K562 (cell line): ENCODE measurements at regions not wholly inside any gene's neighbourhood (a gene's known extent, or its start where the extent isn't known, plus 50 kb on each side); places are given as distances from the start of the nearest gene placed in this dataset.

Experiments used
- ETS1 ChIP-seq: conservative IDR thresholded peaks from 2 replicates; pipeline ENCODE4 v1.6.1; 2011; ENCODE audit warnings: low read depth, mild to moderate bottlenecking, low read length; ENCODE audit not compliant: control insufficient read depth
- HCFC1 ChIP-seq: IDR thresholded peaks from 2 replicates; pipeline ENCODE4 v1.6.1; 2012; ENCODE audit warnings: low read depth, low read length, improper control_type of control experiment
- NCOA6 ChIP-seq: fragments of 450-650 bp; IDR thresholded peaks from 2 replicates; pipeline ENCODE4 v1.6.1; 2017; ENCODE audit warnings: mild to moderate bottlenecking
- NFXL1 ChIP-seq: fragments of 450-650 bp; formaldehyde crosslinking; IDR thresholded peaks from 2 replicates; pipeline ENCODE4 v1.4.0; 2021; ENCODE audit warnings: mild to moderate bottlenecking
- NR4A1 ChIP-seq, 2 experiments: fragments of 250-450 bp in 1 of 2; fragments of 450-650 bp in 1 of 2; sonication (Bioruptor Pico) in 1 of 2; IDR thresholded peaks; 2 replicates each; pipeline versions ENCODE4 v1.4.0 to v1.6.1; 2016 to 2020; ENCODE audit warnings: mild to moderate bottlenecking in 2 of 2, missing compliant biosample characterization in 1 of 2, missing genetic modification characterization in 1 of 2, moderate library complexity in 1 of 2
- SIX5 ChIP-seq, 2 experiments: IDR thresholded peaks; 2 replicates each; pipeline ENCODE4 v1.6.1; 2011; ENCODE audit warnings: low read length in 2 of 2, borderline replicate concordance in 1 of 2, low read depth in 1 of 2, mild to moderate bottlenecking in 1 of 2, moderate library complexity in 1 of 2; ENCODE audit not compliant: insufficient read depth in 1 of 2
- SPI1 ChIP-seq: IDR thresholded peaks from 2 replicates; pipeline ENCODE4 v1.6.1; 2011; ENCODE audit warnings: low read depth, low read length, control low read depth, borderline replicate concordance
- TAF1 ChIP-seq: IDR thresholded peaks from 2 replicates; pipeline ENCODE4 v1.6.1; 2011; ENCODE audit warnings: mild to moderate bottlenecking, low read length, moderate library complexity; ENCODE audit not compliant: insufficient read depth, control insufficient read depth, severe bottlenecking; ENCODE audit errors: extremely low read depth
- ZNF197 ChIP-seq: fragments of 200-800 bp; sonication (Bioruptor generic); IDR thresholded peaks from 2 replicates; pipeline ENCODE4 v1.6.1; 2016; ENCODE audit warnings: low read depth, missing genetic modification characterization, missing compliant biosample characterization
- ZNF3 ChIP-seq: fragments of 250-450 bp; sonication (Bioruptor Pico); IDR thresholded peaks from 2 replicates; pipeline ENCODE4 v1.5.0; 2021; ENCODE audit warnings: mild to moderate bottlenecking, moderate library complexity
- ZNF695 ChIP-seq: fragments of 450-650 bp; formaldehyde crosslinking; IDR thresholded peaks from 2 replicates; pipeline ENCODE4 v1.4.0; 2020; ENCODE audit warnings: mild to moderate bottlenecking, moderate library complexity
- TF ChIP-seq, protein P1 (sequence below), 2 experiments: fragments of 450-650 bp; formaldehyde crosslinking in 1 of 2; IDR thresholded peaks; 2 replicates each; pipeline versions ENCODE4 v1.4.0 to v1.6.1; 2014 to 2020; ENCODE audit warnings: mild to moderate bottlenecking in 2 of 2, borderline replicate concordance in 1 of 2, low read depth in 1 of 2
- TF ChIP-seq, protein P2 (sequence below): fragments of 450-650 bp; formaldehyde crosslinking; IDR thresholded peaks from 2 replicates; pipeline ENCODE4 v1.4.0; 2020; ENCODE audit warnings: mild to moderate bottlenecking, mixed read lengths
- TF ChIP-seq, protein P3 (sequence below): sonication (generic); formaldehyde crosslinking; IDR thresholded peaks from 2 replicates; pipeline ENCODE4 v1.5.0; 2020; ENCODE audit warnings: missing genetic modification reagents

- TF ChIP-seq, protein P1, sequence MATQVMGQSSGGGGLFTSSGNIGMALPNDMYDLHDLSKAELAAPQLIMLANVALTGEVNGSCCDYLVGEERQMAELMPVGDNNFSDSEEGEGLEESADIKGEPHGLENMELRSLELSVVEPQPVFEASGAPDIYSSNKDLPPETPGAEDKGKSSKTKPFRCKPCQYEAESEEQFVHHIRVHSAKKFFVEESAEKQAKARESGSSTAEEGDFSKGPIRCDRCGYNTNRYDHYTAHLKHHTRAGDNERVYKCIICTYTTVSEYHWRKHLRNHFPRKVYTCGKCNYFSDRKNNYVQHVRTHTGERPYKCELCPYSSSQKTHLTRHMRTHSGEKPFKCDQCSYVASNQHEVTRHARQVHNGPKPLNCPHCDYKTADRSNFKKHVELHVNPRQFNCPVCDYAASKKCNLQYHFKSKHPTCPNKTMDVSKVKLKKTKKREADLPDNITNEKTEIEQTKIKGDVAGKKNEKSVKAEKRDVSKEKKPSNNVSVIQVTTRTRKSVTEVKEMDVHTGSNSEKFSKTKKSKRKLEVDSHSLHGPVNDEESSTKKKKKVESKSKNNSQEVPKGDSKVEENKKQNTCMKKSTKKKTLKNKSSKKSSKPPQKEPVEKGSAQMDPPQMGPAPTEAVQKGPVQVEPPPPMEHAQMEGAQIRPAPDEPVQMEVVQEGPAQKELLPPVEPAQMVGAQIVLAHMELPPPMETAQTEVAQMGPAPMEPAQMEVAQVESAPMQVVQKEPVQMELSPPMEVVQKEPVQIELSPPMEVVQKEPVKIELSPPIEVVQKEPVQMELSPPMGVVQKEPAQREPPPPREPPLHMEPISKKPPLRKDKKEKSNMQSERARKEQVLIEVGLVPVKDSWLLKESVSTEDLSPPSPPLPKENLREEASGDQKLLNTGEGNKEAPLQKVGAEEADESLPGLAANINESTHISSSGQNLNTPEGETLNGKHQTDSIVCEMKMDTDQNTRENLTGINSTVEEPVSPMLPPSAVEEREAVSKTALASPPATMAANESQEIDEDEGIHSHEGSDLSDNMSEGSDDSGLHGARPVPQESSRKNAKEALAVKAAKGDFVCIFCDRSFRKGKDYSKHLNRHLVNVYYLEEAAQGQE (IDR thresholded peaks at IDR 0.05; ENCODE audit: borderline replicate concordance) = peak; percentile 47
- TF ChIP-seq, protein P1 (CRISPR knock-in tag; IDR thresholded peaks at IDR 0.05; ENCODE audit: low read depth) = no peak
- TF ChIP-seq ZNF695 = no peak
- no peak for TF ChIP-seq ZNF3 (CRISPR knock-in tag)
- TF ChIP-seq NFXL1 (CRISPR knock-in tag) = no peak
- TF ChIP-seq SIX5 (IDR thresholded peaks at IDR 0.05; ENCODE audit: borderline replicate concordance in 1 of 2, insufficient read depth in 1 of 2, low read depth in 1 of 2, low read length in 2 of 2) = peak; percentile 78 to 82
- TF ChIP-seq, protein P2, sequence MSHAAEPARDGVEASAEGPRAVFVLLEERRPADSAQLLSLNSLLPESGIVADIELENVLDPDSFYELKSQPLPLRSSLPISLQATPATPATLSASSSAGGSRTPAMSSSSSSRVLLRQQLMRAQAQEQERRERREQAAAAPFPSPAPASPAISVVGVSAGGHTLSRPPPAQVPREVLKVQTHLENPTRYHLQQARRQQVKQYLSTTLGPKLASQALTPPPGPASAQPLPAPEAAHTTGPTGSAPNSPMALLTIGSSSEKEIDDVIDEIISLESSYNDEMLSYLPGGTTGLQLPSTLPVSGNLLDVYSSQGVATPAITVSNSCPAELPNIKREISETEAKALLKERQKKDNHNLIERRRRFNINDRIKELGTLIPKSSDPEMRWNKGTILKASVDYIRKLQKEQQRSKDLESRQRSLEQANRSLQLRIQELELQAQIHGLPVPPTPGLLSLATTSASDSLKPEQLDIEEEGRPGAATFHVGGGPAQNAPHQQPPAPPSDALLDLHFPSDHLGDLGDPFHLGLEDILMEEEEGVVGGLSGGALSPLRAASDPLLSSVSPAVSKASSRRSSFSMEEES (CRISPR knock-in tag) = peak; percentile 92
- no peak for TF ChIP-seq TAF1
- 0 out of 2 replicates have a peak, but pooled peaks have one; percentile 1 for TF ChIP-seq SPI1
- peak; percentile 91 for TF ChIP-seq HCFC1
- TF ChIP-seq NR4A1 (CRISPR knock-in tag; IDR thresholded peaks at IDR 0.05) = no peak
- no peak for TF ChIP-seq NR4A1 (tag; IDR thresholded peaks at IDR 0.05)
- TF ChIP-seq ETS1 = peak; percentile 62; the same call in 1 of the 2 replicates
- TF ChIP-seq, protein P3, sequence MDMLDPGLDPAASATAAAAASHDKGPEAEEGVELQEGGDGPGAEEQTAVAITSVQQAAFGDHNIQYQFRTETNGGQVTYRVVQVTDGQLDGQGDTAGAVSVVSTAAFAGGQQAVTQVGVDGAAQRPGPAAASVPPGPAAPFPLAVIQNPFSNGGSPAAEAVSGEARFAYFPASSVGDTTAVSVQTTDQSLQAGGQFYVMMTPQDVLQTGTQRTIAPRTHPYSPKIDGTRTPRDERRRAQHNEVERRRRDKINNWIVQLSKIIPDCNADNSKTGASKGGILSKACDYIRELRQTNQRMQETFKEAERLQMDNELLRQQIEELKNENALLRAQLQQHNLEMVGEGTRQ (CRISPR knock-in tag) = peak; percentile 96
- TF ChIP-seq NCOA6 = no peak
- no peak for TF ChIP-seq ZNF197
Measured at GRCh38 chr9:129317179-129318011, 139.3 kb upstream of the IER5L start (continued).
